HG03139 (cell line): ENCODE measurements at regions not wholly inside any gene's neighbourhood (a gene's known extent, or its start where the extent isn't known, plus 50 kb on each side); places are given as distances from the start of the nearest gene placed in this dataset.

Source experiments
- ATAC-seq: cut with Tn5 transposase; IDR thresholded peaks from one replicate; pipeline ENCODE4 v1.9.1; 2021; ENCODE audit not compliant: unreplicated experiment

- no peak for ATAC-seq
These were observed 129.1 kb upstream of the FBN2 start for GRCh38 chr5:128667152-128667551.

GRCh38 chr5:128667751-128668150, 129.7 kb upstream of the FBN2 start:
- ATAC-seq: no peak

- ATAC-seq: no peak
These were observed 130.9 kb upstream of the FBN2 start for GRCh38 chr5:128668921-128669320.

DNA sequence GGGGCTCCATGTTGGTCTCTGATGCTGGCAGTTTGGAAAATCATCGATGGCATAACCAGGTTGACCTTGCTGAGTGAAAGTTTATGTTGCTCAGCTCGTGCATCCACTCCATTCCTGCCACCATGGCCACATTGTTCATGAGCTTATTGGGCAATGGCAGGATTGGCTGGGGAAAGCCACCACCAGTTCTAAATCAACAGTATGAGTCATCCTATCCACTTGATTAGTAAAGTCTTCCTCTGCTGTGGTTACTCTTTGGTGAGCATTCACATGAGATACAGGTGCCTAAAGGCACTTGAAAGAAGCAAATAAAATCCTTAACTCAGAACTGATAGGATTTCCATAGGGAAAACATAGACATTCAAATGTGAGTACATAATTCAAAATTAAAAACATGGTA, 131.8 kb upstream of the FBN2 start:
- no peak for ATAC-seq

DNA sequence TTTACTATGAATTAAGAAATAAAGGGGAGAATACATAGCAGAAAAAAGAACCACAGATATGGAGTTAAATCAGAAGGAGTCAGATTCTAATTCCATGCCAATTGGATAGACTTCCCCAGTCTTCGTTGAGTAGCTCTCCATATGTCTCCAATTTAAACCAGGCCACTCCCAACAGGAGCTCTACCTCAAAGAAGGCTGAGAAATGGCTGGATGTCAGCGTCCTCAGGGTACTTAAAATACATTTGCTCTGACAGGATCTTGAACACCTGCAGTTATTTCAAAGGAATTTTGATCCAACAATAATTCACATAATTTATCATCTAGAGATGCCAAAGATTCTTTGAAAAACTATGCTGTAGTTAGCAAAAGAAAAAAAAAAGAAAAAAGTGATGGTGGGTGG, 133.9 kb upstream of the FBN2 start:
- ATAC-seq: no peak

DNA sequence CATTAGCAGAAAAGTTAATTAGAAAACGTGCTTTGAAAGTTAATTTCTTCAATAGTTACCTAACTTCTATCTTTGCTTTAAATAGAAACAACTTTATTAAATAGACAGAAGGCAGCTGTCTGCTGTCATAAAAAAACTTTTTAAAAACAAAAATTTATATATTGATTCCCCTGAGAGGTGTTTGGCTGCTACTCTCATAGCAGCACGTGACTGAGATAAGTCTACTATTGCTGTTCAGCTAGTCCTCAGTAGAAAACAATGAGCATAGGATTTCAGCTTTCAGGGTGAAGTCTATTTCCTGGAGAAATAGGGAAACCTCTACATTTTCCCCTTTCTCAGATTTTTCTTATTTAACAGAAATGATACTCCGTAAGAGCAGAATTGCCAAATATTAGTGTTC, 135.0 kb upstream of the FBN2 start:
- no peak for ATAC-seq

GRCh38 chr5:128673411-128673957, 135.4 kb upstream of the FBN2 start:
- no peak for ATAC-seq

DNA sequence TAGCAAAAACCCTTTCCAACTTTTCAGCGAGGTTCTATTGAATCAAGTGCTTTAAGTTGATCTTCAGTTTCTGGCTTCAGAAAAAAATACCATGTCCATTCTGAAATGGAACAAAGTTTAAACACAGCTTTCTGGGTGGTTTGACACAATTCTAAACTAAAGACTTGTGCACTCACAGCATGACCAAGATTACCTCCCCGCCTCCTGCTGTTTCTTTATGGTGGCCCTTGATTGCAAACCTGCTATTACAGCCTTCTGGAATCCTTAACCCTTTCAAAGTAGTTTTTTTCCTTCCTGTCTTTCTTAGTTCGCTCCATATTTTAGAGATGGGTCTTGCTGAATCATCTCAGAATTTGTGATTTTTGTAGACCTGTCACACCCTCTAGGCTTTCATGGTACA, 135.9 kb upstream of the FBN2 start:
- ATAC-seq: no peak

DNA sequence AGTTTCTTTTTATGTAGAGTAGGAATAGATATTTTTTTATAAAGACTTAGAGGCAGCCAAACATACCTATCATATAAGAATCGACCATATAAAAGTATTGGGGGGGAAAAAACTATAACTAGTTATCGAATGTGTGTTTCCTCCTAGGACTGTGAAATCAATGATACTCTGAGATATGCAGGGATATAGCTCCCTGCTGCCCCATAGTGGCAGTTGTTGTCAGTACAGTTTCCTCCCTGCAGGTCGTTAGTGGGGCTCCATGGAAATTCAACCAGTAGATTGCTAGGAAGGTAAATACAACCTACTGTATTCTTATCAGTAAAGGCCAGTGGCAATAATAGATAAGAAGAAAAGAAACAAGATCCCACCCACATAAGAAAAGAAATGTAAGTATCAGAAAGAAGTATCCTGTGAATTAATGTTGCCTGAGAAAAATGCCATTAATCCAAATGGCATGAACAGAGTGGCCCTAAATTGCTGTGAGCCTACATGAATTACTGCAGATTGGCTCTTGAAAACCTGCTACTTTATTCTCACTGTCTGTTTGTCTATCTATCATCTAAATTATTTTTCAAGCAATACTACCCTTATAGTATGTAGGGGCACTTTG, 136.9 kb upstream of the FBN2 start:
- peak; percentile 93 for ATAC-seq

GRCh38 chr5:128681096-128681495, 143.1 kb upstream of the FBN2 start:
- ATAC-seq: no peak

DNA sequence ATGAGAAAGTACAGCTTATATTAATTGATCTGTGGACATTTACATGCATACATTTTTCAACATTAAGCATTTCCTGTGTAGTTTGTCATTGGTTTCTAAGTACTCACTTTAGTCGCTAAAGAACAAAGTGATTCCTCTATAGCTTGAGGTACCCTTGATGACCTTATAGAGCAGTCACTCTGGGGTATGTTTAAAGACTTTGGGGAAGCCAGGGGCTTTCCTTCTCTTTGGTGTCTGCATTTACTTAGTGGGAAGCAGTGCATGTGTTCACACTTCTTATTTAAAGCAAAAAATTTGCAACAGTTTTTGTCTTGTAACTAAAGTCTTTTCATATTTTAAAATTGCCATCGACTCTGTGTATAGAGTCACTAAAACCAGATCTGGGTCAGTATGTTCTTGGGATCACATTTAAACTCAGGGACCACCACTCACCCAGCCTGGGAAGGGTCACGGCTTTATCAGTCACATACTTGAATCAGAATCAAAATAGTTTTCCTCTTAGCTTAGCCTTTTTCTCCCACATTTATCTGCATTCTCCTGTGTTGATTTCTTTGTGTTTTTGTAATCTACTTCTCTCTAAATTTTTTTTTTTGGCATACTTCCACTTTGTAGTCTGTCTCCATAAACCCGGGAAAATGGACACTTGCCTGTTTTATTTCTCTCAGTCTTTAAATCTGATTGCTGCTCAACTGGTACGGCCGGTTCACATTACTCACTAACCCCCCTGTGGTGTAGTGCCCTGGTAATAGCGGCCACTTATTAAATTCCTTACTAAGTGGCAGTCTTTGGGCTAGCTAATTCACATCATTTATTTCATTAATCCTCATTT, 143.9 kb upstream of the FBN2 start:
- no peak for ATAC-seq

DNA sequence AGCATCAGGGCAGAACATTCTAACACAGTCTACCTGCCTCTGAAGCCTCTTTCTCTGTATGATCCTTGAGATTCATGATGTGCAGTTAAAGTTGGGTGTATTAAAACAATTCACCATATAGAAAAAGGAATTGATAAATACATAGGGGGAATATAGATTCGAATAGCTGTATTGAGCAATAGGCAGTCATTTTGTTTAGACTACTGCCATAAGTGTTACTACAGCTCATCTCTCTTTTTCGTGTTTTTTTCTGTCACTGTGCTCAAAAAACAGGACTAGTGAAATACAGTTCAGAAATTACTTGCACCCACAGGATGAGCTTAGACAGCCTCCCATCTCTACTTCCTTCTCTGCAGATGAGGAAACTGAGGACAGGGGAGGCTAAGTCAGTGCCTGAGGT, 144.6 kb upstream of the FBN2 start:
- ATAC-seq: no peak

- ATAC-seq: no peak
These were observed 146.9 kb upstream of the FBN2 start for GRCh38 chr5:128684961-128685360.

- ATAC-seq: no peak
These were observed 149.9 kb upstream of the FBN2 start for GRCh38 chr5:128687930-128688329.

DNA sequence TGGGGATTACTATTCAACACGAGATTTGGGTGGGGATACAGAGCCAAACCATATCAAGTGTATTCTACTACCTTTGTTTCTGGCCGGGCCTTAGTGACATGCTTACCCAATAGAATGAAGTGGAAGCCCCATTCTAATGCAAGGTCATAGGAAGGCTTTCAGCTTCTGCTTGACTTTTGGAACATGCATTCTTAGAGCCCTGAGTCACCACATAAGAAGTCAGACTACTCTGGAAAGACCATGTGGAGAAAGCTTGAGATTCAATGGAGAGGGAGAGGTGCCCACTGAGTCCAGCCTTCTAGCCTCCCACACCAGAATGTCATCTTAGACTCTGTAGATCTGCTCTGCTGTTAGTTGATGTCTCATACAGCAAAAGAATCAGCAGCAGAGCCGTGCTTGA, 155.7 kb upstream of the FBN2 start:
- ATAC-seq: no peak

DNA sequence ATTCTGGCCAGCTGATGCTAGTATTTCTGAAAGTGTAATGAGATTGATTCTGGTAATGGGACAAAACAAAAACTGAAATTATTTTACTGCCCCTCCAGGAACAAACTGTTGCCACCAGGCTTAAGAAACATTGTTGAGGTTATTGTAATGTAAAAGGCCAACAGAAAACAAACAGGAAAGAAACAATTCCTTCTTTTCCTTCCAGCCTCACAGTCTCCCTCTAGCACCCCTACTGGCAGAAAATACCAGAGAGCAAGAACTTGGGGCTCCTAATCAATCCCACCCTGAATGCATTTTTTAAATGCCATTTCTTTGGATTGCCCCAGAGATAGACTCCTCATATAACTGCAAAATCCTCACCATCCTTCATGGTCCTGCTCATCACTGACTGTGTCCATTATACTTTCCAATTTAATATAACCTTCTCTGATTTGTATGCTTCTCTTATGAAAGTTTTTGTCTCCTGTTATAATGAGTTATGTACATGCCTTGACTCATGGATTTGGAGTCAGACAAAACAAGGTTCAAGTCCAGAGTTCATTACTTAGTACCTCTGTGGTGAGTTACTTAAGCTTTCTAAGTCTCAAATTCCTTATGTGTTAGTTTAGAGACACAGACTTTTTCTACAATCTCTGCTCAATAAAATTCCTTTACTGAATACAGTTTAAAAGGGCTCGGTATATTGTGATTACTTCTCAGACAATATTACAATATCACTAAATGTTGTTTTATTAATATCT, 157.9 kb upstream of the FBN2 start:
- ATAC-seq: no peak

DNA sequence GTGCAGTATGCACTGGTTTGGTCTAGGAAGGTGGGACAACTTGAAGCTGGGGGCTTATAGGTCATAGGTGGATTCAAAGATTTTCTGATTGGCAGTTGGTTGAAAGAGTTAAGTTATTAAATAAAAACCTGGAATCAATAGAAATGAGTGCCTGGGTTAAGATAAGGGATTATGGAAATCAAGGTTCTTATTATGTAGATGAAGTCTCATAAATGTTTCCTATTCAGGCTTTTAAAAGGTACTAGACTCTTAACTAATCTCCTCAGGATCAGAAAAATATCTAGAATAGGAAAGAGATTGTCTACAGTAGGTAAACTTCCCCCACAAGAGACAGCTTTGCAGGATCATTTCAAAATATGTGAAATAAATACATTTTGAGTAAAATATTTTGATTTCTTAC, 163.3 kb upstream of the FBN2 start:
- no peak for ATAC-seq

GRCh38 chr5:128703322-128703721, 165.3 kb upstream of the FBN2 start:
- ATAC-seq: no peak

DNA sequence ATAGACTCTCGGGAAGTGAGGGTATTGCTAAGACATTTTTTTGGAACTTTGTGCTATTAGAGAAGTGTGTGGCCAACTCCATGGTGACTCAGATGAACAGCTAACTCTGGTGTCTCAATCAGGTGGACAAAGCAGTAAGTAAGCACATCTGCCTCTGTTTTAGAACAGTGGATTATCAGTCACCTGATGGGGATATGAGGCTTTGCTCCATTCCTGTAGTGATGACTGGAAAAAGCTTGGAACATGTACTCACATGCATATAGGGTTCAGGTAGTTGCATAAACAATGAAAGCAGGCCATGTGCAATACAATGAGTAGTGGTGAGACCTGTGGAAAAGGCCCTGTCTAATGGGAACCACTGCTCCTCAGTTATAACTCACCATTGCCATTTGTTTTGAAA, 168.2 kb upstream of the FBN2 start:
- no peak for ATAC-seq

DNA sequence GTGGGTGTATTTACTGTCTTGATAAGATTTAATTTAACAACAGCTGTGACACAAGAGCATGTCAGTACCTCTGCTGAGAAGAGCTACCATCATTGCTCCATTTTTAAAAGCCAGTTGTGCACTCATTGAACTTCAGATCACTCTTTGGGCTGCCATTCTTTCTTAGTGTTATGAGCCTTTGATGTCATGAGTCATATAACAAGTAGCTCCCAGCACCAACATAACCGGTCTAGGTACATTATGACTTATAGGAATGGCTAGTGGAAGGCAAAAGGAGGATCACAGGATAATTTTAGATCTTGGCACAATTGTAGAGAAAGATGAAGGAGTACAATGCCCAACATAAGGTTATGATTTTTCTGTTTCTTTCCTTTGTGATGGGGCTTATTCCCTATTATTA, 170.8 kb upstream of the FBN2 start:
- no peak for ATAC-seq

DNA sequence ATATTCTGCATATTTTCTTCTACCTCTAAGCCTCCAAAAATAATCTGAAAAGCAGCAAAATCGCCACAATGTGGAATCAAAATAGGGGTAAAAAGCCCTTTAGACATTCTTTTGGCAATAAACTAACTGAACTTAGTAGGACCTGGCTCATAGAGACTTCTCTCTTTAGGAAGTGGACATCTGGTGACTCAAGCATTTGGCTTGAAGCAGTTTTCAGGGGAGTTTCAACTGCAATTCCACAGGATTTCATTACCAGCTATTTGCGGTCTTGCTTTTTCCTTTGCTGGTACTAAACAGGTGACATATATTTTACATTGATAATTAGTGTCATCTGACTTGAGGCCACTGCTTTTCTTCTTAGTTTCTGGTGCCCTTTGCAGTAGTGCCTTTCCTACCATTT, 173.2 kb upstream of the FBN2 start:
- ATAC-seq: no peak

- no peak for ATAC-seq
These were observed 176.5 kb upstream of the FBN2 start for GRCh38 chr5:128714551-128714950.
